OCI-LY7 (cell line): ENCODE measurements at regions not wholly inside any gene's neighbourhood (a gene's known extent, or its start where the extent isn't known, plus 50 kb on each side); places are given as distances from the start of the nearest gene placed in this dataset.

Experiments
- BruUV-seq: library from RNA; stranded (reverse); fragments of 400-500 nt; replicated peaks from 2 replicates; lab custom pipeline; 2021; lab: Mats Ljungman, UMichigan
- CTCF ChIA-PET: fragments of 300-600 bp; sonication (Branson Sonifier 250); formaldehyde crosslinking; loops from one replicate; lab custom pipeline; 2022; ENCODE audit warnings: antibody characterized with exemption; ENCODE audit not compliant: unreplicated experiment; lab: Charles Lee
- POLR2A ChIA-PET: fragments of 300-600 bp; sonication (Branson Sonifier 250); formaldehyde crosslinking; loops from one replicate; lab custom pipeline; 2022; ENCODE audit warnings: antibody characterized with exemption; lab: Charles Lee
- DNase-seq: peaks from one replicate; pipeline ENCODE4 v3.0.0-alpha.2; 2015; ENCODE audit warnings: low spot score
- H2AFZ ChIP-seq: fragments of 200-600 bp; sonication (generic), shearing (Covaris generic); 2 replicates; pipeline ENCODE4 v1.6.1; 2014; ENCODE audit warnings: mild to moderate bottlenecking, antibody characterized with exemption, low read length, moderate library complexity
- H3K27ac ChIP-seq: fragments of 200-600 bp; sonication (generic); 2 replicates; pipeline ENCODE4 v1.5.1; 2014; ENCODE audit warnings: mixed run types, low read depth, mild to moderate bottlenecking, moderate library complexity, low read length, inconsistent platforms; ENCODE audit not compliant: poor library complexity, severe bottlenecking
- H3K36me3 ChIP-seq: fragments of 200-600 bp; sonication (generic); 2 replicates; pipeline ENCODE4 v1.6.1; 2014; ENCODE audit warnings: mild to moderate bottlenecking, antibody characterized with exemption, low read length, moderate library complexity, mixed read lengths; ENCODE audit not compliant: insufficient read depth
- H3K4me1 ChIP-seq: fragments of 200-600 bp; sonication (generic); 2 replicates; pipeline ENCODE4 v1.5.1; 2014; ENCODE audit warnings: mild to moderate bottlenecking, low read length; ENCODE audit not compliant: insufficient read depth, poor library complexity, severe bottlenecking
- H3K4me2 ChIP-seq: fragments of 200-600 bp; sonication (generic); 2 replicates; pipeline ENCODE4 v1.6.1; 2014; ENCODE audit warnings: mild to moderate bottlenecking, low read length
- H3K4me3 ChIP-seq: fragments of 200-600 bp; sonication (generic); 2 replicates; pipeline ENCODE4 v1.5.1; 2014; ENCODE audit warnings: mild to moderate bottlenecking, low read depth, low read length; ENCODE audit not compliant: poor library complexity, severe bottlenecking
- H3K79me2 ChIP-seq: fragments of 200-600 bp; sonication (generic); 2 replicates; pipeline ENCODE4 v1.6.1; 2016; ENCODE audit warnings: low read depth, mild to moderate bottlenecking, low read length, moderate library complexity, mixed read lengths; ENCODE audit not compliant: insufficient read depth
- H3K9me2 ChIP-seq: fragments of 200-600 bp; sonication (generic); 2 replicates; pipeline ENCODE4 v1.6.1; 2016; ENCODE audit warnings: mild to moderate bottlenecking, low read length, mixed read lengths; ENCODE audit not compliant: insufficient read depth
- H3K9me3 ChIP-seq: fragments of 200-600 bp; sonication (generic); 2 replicates; pipeline ENCODE4 v1.6.1; 2014; ENCODE audit warnings: mild to moderate bottlenecking, mixed run types, low read length, mixed read lengths
- H4K20me1 ChIP-seq: fragments of 200-600 bp; sonication (generic); 2 replicates; pipeline ENCODE4 v1.6.1; 2014; ENCODE audit warnings: mild to moderate bottlenecking, antibody characterized with exemption, low read length, moderate library complexity, mixed read lengths; ENCODE audit not compliant: insufficient read depth
- CTCF ChIP-seq: fragments of 200-600 bp; sonication (generic); conservative IDR thresholded peaks from 2 replicates; pipeline ENCODE4 v1.5.1; 2014; ENCODE audit warnings: mild to moderate bottlenecking, antibody characterized with exemption, low read length, moderate library complexity, mixed read lengths
- EZH2phosphoT487 ChIP-seq: fragments of 200-600 bp; sonication (generic); IDR thresholded peaks from 2 replicates; pipeline ENCODE4 v1.6.1; 2018; ENCODE audit warnings: low read depth, borderline replicate concordance, mild to moderate bottlenecking, mixed run types, antibody characterized with exemption, low read length, moderate library complexity, mixed read lengths
- intact Hi-C: fragments of 100-400 bp; cut with micrococcal nuclease; formaldehyde crosslinking; loops from one replicate; pipeline ENCODE4 v1.10.0; 2022; ENCODE audit not compliant: unreplicated experiment

GRCh38 chr3:83065851-83066460 is 1304.5 kb upstream of the GBE1 start:
- Histone ChIP-seq H3K4me2 (no peak overlapping the region), H3K36me3 (no peaks in the 10 kb centered on the region; the same call in 1 of the 2 replicates), H3K4me3 (no peak overlapping the region), H4K20me1 (no peaks in the 10 kb centered on the region), H3K27ac (no peak overlapping the region), H3K4me1 (no peaks in the 10 kb centered on the region), H3K9me2 (no peaks in the 10 kb centered on the region), H2AFZ (no peak overlapping the region), H3K79me2 (no peaks in the 10 kb centered on the region), H3K9me3 (peaks cover 12% of the 10 kb centered on the region; the same call in 1 of the 2 replicates)
- no peak for DNase-seq
- POLR2A ChIA-PET: interaction anchor here (0.6 kb wide), 1 partner anchor 144 kb away, joined by 4 read pairs; no protein-coding TSS in a partner anchor
- intact Hi-C loops: no loop called here
- TF ChIP-seq CTCF (no peak), EZH2phosphoT487 (no peak)
- CTCF ChIA-PET: no interaction called here
- no TSS peak for BruUV-seq

- BruUV-seq: no TSS peak
- Histone ChIP-seq H3K4me1 (no peaks in the 10 kb centered on the region), H3K79me2 (no peaks in the 10 kb centered on the region), H2AFZ (no peak overlapping the region), H3K36me3 (no peaks in the 10 kb centered on the region; the same call in 1 of the 2 replicates), H3K9me2 (no peaks in the 10 kb centered on the region), H3K9me3 (peaks cover 27% of the 10 kb centered on the region; the same call in 1 of the 2 replicates), H4K20me1 (no peaks in the 10 kb centered on the region), H3K4me3 (no peak overlapping the region), H3K27ac (no peak overlapping the region), H3K4me2 (no peak overlapping the region)
- TF ChIP-seq EZH2phosphoT487 (no peak), CTCF (no peak)
- intact Hi-C loops: no loop called here
- POLR2A ChIA-PET: interaction anchor here (1.4 kb wide), 1 partner anchor 19 kb away, joined by 3 read pairs; no protein-coding TSS in a partner anchor
- DNase-seq: no peak
- CTCF ChIA-PET: no interaction called here
These were observed 1302.0 kb upstream of the GBE1 start for GRCh38 chr3:83063446-83063845.

GRCh38 chr3:83048556-83048955 is 1287.1 kb upstream of the GBE1 start:
- Histone ChIP-seq H4K20me1 (no peaks in the 10 kb centered on the region), H3K4me3 (no peak overlapping the region), H3K4me2 (no peak overlapping the region), H3K27ac (no peak overlapping the region), H2AFZ (no peak overlapping the region), H3K9me2 (no peaks in the 10 kb centered on the region), H3K36me3 (no peaks in the 10 kb centered on the region), H3K4me1 (no peaks in the 10 kb centered on the region), H3K79me2 (no peaks in the 10 kb centered on the region), H3K9me3 (peaks cover 6% of the 10 kb centered on the region; the same call in 1 of the 2 replicates)
- no TSS peak for BruUV-seq
- DNase-seq: no peak
- intact Hi-C loops: no loop called here
- ChIA-PET CTCF (no interaction called here), POLR2A (no interaction called here)
- TF ChIP-seq EZH2phosphoT487 (no peak), CTCF (no peak)
